GM10266 (cell line): ENCODE measurements at regions not wholly inside any gene's neighbourhood (a gene's known extent, or its start where the extent isn't known, plus 50 kb on each side); places are given as distances from the start of the nearest gene placed in this dataset.

Experiments
- DNase-seq: peaks from one replicate; pipeline ENCODE4 v3.0.0; 2012; ENCODE audit errors: extremely low spot score
- TF ChIP-seq, protein P1 (sequence below): IDR thresholded peaks from 2 replicates; pipeline ENCODE4 v1.5.1; 2012; ENCODE audit warnings: mild to moderate bottlenecking, low read depth; ENCODE audit not compliant: control insufficient read depth, insufficient read depth; ENCODE audit errors: missing control alignments

DNA sequence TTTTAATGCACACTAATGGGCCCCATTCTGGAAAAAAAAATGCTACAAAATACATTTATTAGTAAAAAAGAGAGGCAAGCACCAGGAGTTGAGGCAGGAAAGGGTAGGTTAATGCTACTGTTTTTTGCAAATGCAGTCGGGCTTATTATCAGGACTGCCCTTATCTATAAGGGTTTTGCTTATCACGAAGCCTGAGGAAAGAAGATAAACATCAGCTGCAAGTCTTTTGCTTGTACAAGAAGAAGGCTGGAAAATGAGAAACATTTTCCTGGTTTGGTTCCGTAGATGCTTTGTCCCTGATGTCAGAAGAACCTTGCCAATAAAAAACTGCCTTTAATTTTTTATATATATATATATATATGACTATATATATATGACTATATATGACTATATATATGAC lies 189.3 kb upstream of the VGLL2 start:
- TF ChIP-seq, protein P1, sequence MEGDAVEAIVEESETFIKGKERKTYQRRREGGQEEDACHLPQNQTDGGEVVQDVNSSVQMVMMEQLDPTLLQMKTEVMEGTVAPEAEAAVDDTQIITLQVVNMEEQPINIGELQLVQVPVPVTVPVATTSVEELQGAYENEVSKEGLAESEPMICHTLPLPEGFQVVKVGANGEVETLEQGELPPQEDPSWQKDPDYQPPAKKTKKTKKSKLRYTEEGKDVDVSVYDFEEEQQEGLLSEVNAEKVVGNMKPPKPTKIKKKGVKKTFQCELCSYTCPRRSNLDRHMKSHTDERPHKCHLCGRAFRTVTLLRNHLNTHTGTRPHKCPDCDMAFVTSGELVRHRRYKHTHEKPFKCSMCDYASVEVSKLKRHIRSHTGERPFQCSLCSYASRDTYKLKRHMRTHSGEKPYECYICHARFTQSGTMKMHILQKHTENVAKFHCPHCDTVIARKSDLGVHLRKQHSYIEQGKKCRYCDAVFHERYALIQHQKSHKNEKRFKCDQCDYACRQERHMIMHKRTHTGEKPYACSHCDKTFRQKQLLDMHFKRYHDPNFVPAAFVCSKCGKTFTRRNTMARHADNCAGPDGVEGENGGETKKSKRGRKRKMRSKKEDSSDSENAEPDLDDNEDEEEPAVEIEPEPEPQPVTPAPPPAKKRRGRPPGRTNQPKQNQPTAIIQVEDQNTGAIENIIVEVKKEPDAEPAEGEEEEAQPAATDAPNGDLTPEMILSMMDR, result no peak
- DNase-seq, result no peak

DNA sequence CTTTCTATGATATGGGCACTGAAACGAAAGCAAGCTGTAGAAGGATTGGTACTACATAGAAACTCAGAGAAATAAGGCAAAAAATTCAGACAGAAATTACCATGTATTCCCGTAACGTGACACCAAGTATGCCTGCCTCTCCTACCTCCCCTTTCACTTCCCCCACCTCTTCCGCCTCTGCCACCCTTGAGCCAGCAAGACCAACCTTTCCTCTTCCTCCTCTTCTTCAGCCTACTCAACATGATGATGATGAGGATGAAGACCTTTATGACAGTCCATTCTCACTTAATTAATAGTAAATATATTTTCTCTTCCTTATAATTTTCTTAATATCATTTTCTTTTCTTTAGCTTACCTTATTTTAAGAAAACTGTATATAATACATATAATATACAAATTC lies 188.1 kb upstream of the VGLL2 start:
- TF ChIP-seq, protein P1, result no peak
- DNase-seq, result no peak

DNA sequence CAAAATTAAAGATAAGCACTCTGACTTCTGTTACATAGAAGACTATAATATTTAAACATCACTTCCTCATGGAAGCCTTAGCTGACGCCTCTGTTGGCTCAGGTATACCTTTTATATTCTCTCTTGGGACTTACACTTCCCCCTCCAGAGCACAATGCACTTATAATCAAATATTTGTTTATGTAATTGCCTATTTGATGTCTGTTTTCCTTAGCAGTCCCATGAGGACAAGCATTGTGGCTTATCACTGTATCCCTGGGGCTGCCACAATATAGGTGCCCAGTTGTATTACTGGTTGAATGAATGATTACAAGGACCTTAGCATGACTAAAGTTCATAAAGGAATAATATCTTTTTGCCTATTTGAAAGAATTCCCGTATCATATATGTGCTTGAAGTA lies 186.7 kb upstream of the VGLL2 start:
- TF ChIP-seq, protein P1, result no peak
- DNase-seq, result no peak

DNA sequence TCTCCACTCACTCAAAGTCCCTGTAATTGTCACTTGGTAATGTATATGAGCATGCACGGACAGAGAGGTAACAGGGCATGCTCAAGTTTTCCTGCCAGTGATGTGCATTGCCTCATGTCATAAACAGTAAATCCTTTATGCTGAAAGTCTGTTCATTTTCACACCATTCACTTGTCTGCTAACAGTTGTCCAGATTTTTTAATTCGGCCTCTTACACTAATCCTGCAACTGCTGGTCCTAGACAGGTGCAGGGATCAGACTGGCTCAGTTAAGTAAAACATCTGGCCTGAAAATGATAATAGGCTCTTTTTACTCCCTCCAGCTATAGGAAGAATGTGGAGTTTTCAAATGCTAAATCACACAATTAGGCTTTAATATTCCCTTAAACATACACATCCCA lies 185.4 kb upstream of the VGLL2 start:
- no peak for DNase-seq
- TF ChIP-seq, protein P1, result no peak

DNA sequence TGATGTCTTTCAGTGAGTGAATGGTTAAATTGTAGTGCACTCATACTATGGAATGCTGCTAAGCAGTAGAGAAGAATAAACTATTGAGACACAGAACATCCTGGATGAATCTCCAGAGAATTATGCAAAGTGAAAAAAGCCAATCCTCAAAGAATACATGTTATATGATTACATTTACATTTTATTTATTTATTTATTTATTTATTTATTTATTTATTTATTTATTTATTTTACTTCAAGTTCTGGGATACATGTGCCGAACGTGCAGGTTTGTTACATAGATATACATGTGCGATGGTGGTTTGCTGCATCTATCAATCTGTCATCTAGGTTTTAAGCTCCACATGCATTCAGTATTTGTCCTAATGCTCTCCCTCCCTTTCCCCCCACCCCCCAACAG lies 175.8 kb upstream of the VGLL2 start:
- TF ChIP-seq, protein P1, result no peak
- DNase-seq, result no peak

DNA sequence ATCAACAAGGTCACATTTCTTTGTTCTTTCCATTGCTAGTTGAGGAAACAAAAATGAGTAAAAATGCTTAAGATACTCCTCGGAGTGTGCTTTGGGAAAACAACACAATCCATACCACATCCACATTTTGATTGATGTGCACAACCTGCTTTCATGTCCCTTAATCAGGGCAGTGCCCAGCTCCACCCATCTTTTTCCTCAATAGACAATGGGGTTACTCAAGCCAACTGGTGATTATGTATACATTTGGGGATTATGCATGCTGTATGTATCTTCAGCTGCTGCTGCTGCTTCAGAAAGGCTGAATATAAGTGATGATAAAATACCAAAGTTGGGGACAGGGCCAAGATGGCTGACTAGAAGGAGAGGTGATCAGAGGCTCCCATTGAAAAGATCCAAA lies 155.2 kb upstream of the VGLL2 start:
- TF ChIP-seq, protein P1, result no peak
- no peak for DNase-seq

DNA sequence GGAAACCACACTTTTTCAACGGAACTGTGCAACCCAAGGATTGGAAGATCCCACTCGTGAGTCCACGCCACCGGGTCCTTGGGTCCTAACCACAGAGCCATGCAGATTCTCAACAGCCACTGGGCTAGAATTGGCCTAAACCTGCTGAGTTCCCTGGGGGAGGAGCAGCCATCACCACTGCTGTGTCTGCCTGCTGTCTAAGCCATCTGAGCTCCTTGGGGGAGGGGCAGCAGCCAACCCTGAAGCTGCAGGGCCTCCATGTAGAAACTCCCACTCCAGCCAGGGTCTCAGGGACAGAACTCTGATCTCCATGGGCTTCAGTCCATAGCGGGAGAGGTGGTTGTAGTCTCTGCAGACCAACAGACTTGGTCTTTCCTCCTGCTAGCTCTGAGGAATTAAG lies 154.6 kb upstream of the VGLL2 start:
- TF ChIP-seq, protein P1, result no peak
- DNase-seq, result no peak
